HL-60 (cell line): ENCODE measurements at regions not wholly inside any gene's neighbourhood (a gene's known extent, or its start where the extent isn't known, plus 50 kb on each side); places are given as distances from the start of the nearest gene placed in this dataset.

ENCODE experiments used
- DNase-seq, 2 experiments: peaks; one replicate each; pipeline ENCODE4 v3.0.0-alpha.2; 2010 to 2020; ENCODE audit warnings: low read depth in 1 of 2, low spot score in 1 of 2
- H3K27ac ChIP-seq: fragments of 250-450 bp; sonication (Bioruptor Pico); replicated peaks from 2 replicates; pipeline ENCODE4 v1.5.1; 2020; ENCODE audit warnings: mild to moderate bottlenecking, moderate library complexity
- H3K27me3 ChIP-seq: fragments of 250-450 bp; sonication (Bioruptor Pico); 2 replicates; pipeline ENCODE4 v1.5.1; 2021; ENCODE audit warnings: mild to moderate bottlenecking, moderate library complexity; ENCODE audit not compliant: insufficient read depth, poor library complexity, severe bottlenecking
- H3K4me3 ChIP-seq: replicated peaks from 2 replicates; pipeline ENCODE4 v1.5.1; 2011; ENCODE audit warnings: mild to moderate bottlenecking, control low read depth, low read length; ENCODE audit not compliant: insufficient read depth
- CTCF ChIP-seq: IDR thresholded peaks from one replicate; pipeline ENCODE4 v1.5.1; 2011; ENCODE audit warnings: low read length, control low read depth, inconsistent platforms; ENCODE audit not compliant: insufficient read depth
- GABPA ChIP-seq: IDR thresholded peaks from 2 replicates; pipeline ENCODE4 v1.6.1; 2012; ENCODE audit warnings: low read depth
- POLR2AphosphoS5 ChIP-seq: IDR thresholded peaks from 2 replicates; pipeline ENCODE4 v1.6.1; 2012; ENCODE audit warnings: low read depth
- SPI1 ChIP-seq: IDR thresholded peaks from 2 replicates; pipeline ENCODE4 v1.6.1; 2012; ENCODE audit warnings: low read depth, mild to moderate bottlenecking, borderline replicate concordance
- TF ChIP-seq, protein P1 (sequence below): IDR thresholded peaks from 2 replicates; pipeline ENCODE4 v1.6.1; 2012; ENCODE audit warnings: low read depth; ENCODE audit not compliant: insufficient replicate concordance

GRCh38 chr4:135268369-135268768 lies 1066.8 kb upstream of the PABPC4L start:
- Histone ChIP-seq H3K27ac (no peak overlapping the region), H3K4me3 (no peak overlapping the region), H3K27me3 (no peaks in the 10 kb centered on the region)
- TF ChIP-seq POLR2AphosphoS5 (no peak), GABPA (no peak), CTCF (no peak), SPI1 (no peak)
- TF ChIP-seq, protein P1, sequence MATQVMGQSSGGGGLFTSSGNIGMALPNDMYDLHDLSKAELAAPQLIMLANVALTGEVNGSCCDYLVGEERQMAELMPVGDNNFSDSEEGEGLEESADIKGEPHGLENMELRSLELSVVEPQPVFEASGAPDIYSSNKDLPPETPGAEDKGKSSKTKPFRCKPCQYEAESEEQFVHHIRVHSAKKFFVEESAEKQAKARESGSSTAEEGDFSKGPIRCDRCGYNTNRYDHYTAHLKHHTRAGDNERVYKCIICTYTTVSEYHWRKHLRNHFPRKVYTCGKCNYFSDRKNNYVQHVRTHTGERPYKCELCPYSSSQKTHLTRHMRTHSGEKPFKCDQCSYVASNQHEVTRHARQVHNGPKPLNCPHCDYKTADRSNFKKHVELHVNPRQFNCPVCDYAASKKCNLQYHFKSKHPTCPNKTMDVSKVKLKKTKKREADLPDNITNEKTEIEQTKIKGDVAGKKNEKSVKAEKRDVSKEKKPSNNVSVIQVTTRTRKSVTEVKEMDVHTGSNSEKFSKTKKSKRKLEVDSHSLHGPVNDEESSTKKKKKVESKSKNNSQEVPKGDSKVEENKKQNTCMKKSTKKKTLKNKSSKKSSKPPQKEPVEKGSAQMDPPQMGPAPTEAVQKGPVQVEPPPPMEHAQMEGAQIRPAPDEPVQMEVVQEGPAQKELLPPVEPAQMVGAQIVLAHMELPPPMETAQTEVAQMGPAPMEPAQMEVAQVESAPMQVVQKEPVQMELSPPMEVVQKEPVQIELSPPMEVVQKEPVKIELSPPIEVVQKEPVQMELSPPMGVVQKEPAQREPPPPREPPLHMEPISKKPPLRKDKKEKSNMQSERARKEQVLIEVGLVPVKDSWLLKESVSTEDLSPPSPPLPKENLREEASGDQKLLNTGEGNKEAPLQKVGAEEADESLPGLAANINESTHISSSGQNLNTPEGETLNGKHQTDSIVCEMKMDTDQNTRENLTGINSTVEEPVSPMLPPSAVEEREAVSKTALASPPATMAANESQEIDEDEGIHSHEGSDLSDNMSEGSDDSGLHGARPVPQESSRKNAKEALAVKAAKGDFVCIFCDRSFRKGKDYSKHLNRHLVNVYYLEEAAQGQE: no peak
- no peak for DNase-seq

- Histone ChIP-seq H3K27me3 (no peaks in the 10 kb centered on the region), H3K4me3 (no peak overlapping the region), H3K27ac (no peak overlapping the region)
- DNase-seq: no peak
- TF ChIP-seq POLR2AphosphoS5 (no peak), CTCF (no peak), GABPA (no peak), SPI1 (no peak)
- TF ChIP-seq, protein P1: no peak
Observed at GRCh38 chr4:135267148-135267865, 1065.7 kb upstream of the PABPC4L start.

DNA sequence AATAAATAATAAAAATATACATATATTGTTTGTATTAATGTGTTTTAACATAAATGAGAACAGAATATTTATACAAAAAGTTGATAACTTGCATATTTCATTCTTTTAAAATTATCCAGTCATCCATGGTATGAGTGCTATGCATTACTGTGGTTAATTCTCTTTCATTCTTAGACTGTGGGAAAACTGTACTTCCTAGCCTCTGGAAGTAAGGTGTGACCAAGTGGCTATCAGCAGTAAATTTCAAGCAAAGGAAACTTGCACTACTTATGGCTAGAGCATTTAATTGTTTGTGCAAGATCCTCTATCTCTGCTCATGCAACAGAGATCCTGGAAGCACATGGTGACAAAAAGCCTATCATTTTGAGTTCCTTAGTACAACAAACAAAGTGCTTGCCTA lies 1054.5 kb upstream of the PABPC4L start:
- H3K4me3 ChIP-seq: no peak overlapping the region
- H3K27me3 ChIP-seq: no peaks in the 10 kb centered on the region
- no peak overlapping the region for H3K27ac ChIP-seq
- no peak for DNase-seq
- TF ChIP-seq GABPA (no peak), SPI1 (no peak), POLR2AphosphoS5 (no peak)
- TF ChIP-seq, protein P1: no peak
